DMS 273 (cell line): ENCODE measurements at regions not wholly inside any gene's neighbourhood (a gene's known extent, or its start where the extent isn't known, plus 50 kb on each side); places are given as distances from the start of the nearest gene placed in this dataset.

Experiments used
- DNase-seq: peaks from one replicate; lab custom pipeline; 2025; ENCODE audit not compliant: unreplicated experiment; lab: John Stamatoyannopoulos, UW

DNA sequence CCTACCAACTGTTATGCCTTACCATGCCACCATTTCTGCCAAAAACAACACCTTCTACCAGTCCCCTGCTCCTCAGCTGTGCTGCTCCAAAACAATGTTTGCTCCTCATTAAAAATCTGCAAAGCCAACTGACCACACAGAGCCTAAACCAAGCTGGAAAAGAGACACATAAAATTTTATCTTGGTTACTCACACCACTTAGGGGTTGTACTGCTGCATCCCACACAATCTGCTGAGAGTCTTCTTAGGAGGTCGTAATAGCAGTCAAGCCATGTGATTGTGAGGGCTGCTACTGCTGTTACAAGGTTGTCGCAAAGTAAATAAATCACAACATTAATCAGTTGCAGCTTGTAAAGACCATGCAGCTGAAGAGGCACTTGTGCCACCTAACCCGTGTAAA, 607.4 kb upstream of the FAM241A start:
- no peak for DNase-seq

DNA sequence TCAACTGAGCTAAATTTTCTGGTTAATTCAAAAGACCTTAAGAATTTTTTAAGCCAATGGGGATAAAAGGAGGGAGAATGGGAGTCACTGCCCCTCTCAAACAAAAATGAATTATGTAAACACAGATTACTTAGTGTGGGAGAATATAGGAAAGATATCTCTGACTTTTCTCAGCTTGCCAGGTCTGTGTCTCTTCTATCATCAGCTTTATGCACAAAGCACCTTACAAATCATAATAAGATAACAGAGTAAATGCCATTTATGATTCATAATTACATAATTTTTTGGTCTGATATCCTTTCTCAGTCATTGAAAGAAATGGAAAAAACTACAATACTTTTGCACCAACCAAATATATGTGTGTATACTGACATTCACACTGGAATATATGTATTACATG, 604.6 kb upstream of the FAM241A start:
- DNase-seq, result no peak

DNA sequence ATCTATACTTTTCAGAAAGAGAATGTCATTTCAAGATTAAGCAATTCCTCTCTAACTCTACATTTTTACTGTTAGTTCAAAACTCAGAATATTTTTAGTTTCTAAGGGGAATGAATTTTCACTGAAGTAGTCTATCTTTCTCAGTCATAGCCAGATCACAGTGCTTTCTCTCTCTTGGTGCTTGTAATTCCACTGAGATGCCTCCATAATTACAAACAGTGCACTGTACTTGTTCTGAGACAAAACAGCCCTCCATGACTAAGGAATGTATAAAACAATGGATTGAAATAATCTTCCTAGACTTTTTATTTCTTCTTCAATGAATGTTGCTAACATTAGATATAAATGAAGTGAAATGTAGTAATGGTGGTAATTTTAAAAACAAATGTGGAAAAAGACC, 603.2 kb upstream of the FAM241A start:
- DNase-seq, result no peak

DNA sequence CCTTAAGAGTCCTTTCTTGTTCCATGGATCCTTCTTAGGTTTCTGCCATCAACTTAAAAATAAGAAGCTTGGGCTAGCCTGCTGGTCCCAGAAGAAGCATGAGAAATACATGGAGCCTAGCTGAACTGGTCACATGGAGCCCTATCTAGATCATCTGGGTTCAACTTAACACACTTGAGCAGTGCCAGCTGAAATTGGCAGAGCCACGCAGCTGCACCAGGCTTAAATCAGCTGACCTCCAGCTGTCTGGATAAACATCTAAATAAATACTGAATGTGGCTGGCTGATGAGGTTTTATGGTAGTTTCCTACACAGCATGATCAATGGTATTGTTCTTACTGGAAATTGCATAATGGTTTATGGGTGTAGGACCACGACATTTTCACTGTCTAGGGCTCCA, 598.4 kb upstream of the FAM241A start:
- no peak for DNase-seq

DNA sequence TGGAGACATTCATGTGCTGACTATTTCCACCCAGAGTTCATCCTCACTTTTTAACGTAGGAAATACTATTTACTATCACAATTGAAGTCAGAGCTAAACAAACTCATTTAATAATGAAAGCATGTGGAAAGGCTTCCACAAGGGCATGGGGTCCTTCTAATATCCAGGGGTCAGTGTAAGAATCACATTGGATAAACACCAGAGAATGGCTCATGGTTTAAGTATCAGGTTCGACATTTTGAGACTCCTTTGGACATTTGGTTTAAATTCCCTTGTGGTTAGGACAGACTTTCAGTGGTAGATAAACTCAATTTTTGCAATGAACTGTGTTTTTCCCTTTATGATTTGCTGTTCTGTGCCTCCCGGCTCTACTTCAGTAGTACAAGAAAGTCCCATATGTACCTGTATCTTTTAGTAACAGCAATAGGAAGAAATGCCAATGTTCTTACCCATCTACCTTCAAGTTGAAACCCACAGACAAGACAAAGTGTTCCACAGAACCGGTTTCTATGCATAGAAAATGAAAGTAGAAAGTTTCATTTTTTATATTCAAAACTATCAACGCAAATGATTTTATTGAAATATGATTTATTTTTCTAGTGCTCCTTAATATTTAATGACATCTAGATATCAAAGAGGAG, 589.0 kb upstream of the FAM241A start:
- DNase-seq, result no peak

DNA sequence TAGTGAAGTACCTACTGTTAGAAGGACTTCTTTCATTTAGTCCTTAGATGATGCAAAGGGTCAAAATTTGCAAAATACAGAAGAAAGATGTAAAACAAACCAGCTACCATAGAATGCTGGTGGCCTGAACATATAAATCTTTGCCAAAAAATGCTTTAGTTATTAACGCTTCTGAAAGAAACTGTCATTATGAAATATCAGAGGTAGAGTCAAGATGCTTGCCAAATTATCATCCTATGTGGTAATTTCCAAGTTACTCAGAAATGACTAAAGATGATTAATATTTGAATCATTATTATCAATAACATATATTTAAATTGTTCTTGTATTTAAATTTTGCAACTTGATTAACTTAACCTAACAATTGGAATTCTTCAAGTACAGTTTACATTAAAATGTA, 588.4 kb upstream of the FAM241A start:
- DNase-seq, result no peak

DNA sequence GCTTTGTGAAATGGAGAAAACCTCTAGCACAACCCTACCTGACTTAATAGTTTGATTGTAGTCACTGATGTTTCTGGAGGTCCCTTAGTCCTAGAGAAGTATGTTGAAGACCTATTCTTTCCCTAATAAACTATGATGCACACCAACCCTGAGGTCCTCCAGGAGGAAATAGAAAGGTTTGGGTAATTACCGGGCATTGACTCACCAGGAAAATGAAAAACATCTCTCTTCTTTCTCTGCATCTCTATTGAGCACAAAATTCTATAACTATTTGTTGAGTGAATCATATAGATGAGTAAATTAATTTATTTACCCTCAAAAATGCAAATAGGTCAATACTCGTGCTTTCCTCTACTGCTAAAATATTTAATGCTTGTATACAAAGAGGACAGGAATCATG, 582.4 kb upstream of the FAM241A start:
- no peak for DNase-seq

DNA sequence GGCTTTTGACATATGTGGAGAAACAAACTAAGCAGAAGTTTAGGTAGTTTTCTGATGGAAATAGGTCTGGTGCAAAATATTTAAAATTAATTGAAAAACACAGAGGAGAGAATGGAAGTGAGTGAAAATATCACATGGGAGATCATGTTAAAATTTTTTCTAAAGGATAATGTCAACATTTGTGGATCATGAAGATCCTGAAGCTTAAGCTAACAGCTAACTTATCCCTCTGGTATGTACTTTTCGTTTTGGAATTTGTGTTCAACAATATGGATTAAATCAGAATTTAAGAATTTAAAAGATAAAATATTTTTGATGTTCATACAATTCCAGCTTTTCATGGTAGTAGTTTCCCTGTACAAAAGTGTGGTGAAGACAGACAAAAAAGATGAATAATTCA, 572.8 kb upstream of the FAM241A start:
- no peak for DNase-seq

DNA sequence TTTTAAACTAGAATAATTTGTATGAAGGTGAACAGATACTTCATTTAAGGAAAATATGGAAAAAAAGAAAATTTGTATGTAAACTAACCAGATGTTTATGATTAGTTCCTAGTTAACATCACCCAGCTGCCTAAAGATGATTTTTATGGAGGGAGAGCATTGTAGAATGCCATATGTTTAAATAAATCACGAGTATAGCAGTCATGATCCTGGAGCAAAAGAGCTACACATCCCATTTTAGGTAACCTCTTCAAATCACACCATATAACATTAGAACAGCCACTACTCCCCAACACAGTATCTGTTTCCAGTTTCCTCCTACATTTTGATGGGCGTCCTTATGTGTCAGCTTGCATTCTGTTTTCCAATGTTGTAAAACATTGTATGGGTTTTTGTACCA, 571.9 kb upstream of the FAM241A start:
- DNase-seq, result no peak

DNA sequence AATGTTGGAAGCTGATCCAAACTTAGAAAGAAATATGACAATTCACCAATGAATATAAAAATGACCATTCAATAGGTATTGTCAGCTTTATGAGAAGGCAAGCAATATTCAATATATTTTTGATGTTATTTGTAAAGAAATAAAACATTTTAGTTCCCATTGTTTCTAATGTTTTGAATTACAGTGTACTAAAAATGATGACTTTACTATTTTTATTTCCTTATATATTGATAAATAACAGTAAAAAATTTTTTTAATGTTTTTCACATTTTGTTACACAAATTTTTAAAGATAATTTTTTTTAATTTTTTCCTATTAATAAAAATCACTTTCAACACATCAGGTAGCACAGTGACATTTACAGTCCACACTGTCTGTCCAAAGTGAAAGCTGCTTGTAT, 565.5 kb upstream of the FAM241A start:
- no peak for DNase-seq

DNA sequence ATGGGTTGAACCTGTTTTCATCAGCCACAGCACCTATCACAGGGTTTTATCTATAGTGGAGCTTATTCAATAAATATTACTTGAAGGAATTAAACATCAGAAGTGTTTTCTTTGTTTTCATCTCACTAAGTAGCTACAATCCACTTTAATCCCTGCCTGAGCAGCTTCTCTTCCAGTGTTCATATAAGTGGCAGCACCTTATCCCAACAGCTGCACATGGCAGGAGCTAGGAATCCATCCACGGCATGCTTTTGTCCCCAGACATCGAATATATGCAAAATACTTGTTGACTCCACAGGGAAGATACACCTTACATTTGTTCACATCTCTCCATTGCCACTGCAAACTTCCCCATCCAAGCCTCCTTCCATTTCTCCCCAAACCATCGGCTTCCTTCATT, 549.8 kb upstream of the FAM241A start:
- no peak for DNase-seq

DNA sequence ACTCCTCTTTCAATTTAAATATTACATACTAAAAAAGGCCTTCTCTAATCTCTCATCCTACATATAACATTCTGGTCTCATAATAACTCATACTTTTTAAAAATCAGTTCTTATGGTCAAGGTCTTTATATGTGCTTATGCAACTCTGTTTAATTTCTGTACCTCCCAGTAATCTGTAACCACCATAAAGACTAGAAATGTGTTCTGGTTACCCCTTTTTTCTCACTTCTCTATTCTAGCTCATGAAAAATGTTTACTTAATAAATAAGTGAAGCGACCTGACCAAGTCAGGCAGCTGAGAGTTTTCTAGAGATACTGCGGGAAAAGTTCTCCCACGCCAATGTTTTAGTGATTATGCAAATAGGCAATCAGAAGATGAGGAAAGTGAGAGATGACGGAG, 548.8 kb upstream of the FAM241A start:
- DNase-seq, result no peak

DNA sequence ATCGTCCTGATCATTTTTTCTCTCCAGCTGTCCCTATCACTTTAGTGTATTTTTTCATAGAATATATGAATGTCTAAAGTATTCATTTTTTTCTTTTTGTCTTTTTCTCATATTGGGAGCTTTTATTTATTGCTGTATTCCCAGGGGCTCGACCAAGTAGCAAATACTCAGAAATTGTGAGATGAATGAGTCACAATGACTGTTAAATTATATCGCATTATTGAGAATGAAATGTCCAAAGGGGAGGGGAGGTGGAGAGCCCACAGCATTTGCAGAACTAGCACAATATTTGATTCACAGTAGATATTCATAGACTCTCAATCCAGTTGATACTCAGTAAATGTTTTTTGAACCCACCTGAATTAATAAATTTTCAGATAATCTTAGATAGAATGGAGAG, 543.6 kb upstream of the FAM241A start:
- no peak for DNase-seq

DNA sequence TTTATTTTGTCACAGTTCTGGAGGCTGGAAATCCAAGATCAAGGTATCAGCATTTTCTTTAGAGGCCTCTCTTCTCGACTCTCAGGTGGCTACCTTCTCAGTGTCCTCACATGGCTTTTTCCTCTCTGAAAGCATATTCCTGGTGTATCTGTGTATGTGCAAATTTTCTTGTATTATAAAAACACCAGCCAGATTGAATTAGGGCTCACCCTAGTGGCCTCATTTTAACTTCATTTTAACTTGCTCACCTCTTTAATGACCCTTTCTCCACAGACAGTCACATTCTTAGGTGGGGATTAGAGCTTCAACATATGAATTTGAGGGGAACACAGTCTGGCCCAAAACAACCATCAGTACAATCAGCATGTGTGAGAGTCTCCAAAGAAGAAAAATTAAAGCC, 542.4 kb upstream of the FAM241A start:
- DNase-seq, result peak; percentile 0

DNA sequence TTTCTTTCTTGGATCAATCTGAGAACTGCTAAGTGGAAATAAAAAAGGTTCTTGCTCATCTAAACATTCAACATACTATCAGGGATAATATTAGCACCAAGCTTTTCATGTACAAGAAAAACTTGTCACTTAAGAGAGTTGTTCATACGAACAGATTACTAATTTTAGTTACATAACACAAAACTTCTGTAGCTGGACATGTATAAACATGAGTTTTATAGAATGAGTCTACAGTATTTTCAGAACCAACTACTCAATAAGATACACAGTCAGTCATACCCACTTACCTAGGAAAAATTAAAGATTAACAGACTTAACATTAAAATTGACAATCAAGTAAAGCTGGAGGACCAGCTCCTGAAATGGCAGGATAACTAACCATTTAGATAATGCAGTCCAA, 540.1 kb upstream of the FAM241A start:
- no peak for DNase-seq

DNA sequence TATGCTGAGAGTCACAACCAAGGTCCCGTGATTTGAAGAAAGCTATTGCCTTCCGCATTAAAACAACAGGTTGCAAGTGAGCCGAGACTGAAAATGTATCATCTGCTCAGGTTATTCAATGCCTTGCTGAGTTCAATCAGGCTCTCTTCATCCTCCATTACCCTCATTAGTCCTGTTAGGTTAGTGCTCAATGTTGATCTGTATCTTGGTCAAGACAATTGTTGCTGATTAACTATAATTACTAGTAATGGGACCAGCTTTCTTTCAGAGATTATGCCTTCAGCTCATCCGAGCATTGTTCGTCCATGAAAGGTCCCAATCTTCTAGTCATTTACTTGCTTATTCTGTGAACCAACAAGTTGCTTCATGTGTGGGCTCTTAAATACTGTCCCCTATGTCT, 534.6 kb upstream of the FAM241A start:
- DNase-seq, result no peak

DNA sequence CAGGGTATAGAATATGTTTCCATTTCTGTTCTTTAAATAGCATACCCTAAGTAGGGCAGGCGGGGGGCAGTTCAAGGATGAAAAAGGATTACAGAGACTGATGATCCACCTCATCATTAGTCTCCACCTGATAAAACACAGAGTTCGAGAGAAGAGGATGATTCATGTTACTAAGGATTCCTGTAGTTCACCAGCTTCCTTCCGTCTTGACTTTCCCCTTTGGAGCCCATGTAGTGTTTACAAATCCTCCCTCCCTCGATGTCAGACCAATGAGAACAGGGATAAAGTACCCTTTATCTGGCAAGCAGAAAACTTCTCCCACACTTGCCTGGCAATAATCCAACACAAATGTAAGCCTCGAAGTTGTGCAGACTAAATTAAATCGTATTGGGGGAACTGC, 526.3 kb upstream of the FAM241A start:
- no peak for DNase-seq

DNA sequence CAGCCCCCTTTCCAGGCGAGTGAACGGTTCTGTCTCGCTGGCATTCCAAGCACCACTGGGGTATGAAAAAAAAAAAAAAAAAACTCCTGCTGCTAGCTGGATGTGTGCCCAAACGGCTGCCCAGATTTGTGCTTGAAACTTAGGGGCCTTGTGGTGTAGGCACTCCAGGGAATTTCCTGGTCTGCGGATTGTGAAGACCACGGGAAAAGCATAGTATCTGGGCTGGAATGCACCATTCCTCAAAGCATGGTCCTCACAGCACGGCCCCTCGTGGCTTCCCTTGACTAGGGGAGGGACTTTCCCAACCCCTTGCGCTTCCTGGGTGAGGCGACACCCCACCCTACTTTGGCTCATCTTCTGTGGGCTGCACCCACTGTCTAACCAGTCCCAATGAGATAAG, 516.8 kb upstream of the FAM241A start:
- no peak for DNase-seq

DNA sequence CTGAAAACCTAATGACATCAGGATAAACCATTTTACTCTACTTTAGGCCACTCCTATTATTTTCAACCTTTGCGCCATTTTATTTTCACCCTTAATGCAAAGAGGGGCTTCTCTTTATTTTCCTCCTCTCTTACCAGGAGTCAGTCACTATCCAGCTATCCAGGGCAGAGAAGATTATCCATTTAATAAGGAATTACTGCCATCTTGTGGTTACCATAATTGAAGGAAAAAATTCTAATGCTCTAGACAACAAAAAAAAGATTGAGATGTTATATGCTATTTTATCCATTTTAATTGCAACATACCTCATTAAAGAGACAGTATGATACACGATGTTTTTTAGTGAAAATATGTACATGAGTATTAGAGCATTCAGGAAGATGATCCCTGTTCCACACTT, 514.5 kb upstream of the FAM241A start:
- peak; percentile 26 for DNase-seq

DNA sequence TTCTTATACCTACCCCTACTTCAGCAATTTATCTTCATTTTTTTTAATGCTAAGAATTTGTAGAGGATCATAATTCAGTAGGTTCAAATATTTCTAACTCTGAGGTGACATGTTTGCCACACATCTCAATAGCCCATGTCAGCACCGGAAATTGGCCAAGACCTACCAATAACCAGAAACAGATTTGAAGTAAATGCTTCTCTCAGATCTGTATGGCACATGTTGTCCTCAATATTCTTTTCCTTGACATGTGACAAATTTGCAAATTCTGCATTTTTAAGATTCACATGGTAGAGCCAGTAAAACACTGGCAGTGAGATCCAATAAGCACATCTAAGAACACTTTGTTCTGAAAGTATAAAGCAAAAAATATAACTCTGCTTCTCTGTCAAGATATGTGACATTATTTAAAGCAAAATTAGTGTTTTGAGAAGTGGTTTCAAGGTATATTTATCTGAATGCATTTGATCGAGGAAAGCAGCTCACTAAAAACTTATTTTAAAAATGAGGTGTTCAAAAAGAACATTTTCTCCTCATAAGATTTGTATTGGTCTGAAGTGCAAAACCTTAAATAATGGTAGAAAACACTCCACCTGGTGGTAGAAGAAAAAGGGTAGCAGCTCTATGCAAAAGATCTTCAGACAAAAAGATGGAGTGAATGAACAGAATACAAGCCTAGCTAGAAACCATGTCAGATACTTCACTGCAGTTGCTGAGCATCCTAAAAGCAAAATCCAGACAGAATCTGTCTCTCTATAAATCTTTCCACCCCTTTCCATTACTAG, 513.8 kb upstream of the FAM241A start:
- peak; percentile 6 for DNase-seq

DNA sequence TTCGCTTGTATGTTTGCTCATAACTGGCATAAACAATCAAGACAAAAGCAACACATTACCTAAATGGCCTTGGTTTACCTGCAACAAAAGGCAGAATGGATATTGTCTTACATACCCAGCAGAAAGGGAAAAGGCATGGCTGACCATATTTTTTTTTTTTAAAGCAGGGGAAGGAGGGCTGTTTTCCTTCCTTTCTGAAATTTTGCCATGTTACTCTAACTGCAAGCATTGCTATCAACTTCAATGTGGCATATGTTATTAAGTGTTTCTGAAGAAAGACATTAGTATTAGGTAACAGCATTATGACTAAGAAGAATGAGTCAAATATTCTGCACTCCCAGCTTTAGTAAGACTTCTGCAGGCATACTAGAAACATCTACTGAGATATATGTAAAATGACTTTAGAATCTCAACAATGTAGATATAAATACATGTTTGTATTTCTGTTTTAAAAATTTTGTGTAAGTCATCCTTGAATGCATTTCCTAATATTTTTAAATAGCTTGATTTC, 512.6 kb upstream of the FAM241A start:
- no peak for DNase-seq

DNA sequence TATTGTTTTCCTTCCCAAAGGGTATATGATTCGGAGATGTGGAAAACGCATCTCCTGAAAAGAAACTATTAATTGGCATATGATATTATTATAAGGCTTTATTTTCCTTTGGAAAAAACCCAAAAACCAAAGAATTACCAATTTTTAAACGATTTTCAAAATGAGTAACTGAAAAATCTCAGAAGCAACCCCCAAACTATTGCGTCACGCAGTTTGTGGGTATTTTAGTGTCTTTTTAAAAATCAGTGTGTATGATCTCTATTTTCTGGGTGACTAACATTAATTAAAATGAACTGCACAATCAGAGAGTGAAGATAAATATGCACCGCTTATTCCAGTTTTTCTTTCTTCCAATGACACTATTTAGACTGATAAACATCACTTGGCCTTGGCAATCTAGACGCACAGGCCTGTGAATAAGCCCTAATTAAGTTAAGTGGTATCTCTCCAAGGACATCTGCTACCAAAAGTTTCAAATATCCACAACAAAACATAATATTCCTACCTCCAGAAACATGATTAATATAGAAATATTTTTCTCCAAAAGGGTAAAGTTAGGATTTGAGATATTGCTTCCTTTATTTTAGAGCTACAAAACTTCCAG, 511.5 kb upstream of the FAM241A start:
- no peak for DNase-seq
